GM06990 (cell line): ENCODE measurements at regions not wholly inside any gene's neighbourhood (a gene's known extent, or its start where the extent isn't known, plus 50 kb on each side); places are given as distances from the start of the nearest gene placed in this dataset.

ENCODE experiments used
- DNase-seq: peaks from one replicate; pipeline ENCODE4 v3.0.0-alpha.2; 2011; ENCODE audit not compliant: insufficient read length; ENCODE audit errors: extremely low read depth
- H3K27me3 ChIP-seq: replicated peaks from 2 replicates; pipeline ENCODE4 v1.6.0; 2011; ENCODE audit warnings: low read length; ENCODE audit not compliant: control insufficient read depth, insufficient read depth
- H3K36me3 ChIP-seq: 2 replicates; pipeline ENCODE4 v1.5.1; 2011; ENCODE audit warnings: low read length; ENCODE audit not compliant: control insufficient read depth, insufficient read depth
- H3K4me3 ChIP-seq: replicated peaks from 2 replicates; pipeline ENCODE4 v1.5.1; 2011; ENCODE audit warnings: low read depth, mild to moderate bottlenecking, control low read depth, low read length
- CTCF ChIP-seq: IDR thresholded peaks from 2 replicates; pipeline ENCODE4 v1.5.1; 2011; ENCODE audit warnings: low read length, control low read depth, mild to moderate bottlenecking, inconsistent platforms; ENCODE audit not compliant: insufficient read depth, poor library complexity, severe bottlenecking

GRCh38 chr4:73312967-73313366 is 54.4 kb upstream of the ANKRD17 start:
- TF ChIP-seq CTCF = no peak
- Histone ChIP-seq H3K36me3 (no peaks in the 10 kb centered on the region), H3K4me3 (no peak overlapping the region), H3K27me3 (no peaks in the 10 kb centered on the region)
- no peak for DNase-seq

DNA sequence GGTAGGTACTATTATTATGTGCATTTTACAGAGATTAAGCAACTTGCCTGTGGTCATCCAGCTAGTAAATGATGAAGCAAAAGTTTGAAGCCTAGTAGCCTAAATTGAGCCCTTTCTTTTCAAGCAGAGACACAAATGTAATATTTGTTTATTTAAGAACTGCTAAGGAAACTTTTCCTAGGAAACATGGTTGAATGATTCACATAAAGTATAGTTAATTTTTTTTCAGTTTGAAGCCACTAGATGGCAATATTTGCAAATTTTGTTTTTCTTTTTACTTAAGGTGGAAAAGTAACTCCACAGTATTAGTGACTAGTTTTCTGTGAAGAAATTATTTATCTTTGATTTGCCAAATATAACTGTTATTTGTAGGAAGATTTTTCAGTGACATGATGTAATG is 52.8 kb upstream of the ANKRD17 start:
- Histone ChIP-seq H3K4me3 (no peak overlapping the region), H3K36me3 (no peaks in the 10 kb centered on the region), H3K27me3 (no peaks in the 10 kb centered on the region)
- no peak for DNase-seq
- no peak for TF ChIP-seq CTCF

- no peak overlapping the region for H3K4me3 ChIP-seq
- DNase-seq = no peak
- no peaks in the 10 kb centered on the region for H3K27me3 ChIP-seq
- no peak for TF ChIP-seq CTCF
- H3K36me3 ChIP-seq = no peaks in the 10 kb centered on the region
Observed at GRCh38 chr4:73309211-73309610, 50.6 kb upstream of the ANKRD17 start.
